GM21717 (cell line): ENCODE measurements at regions not wholly inside any gene's neighbourhood (a gene's known extent, or its start where the extent isn't known, plus 50 kb on each side); places are given as distances from the start of the nearest gene placed in this dataset.
"Not testable (repeated sequence)": the region's sequence is repeated elsewhere in the genome, so short reads cannot be mapped to it uniquely, and the experiment has no call there.

ENCODE experiments used
- ATAC-seq: cut with Tn5 transposase; IDR thresholded peaks from one replicate; pipeline ENCODE4 v1.9.1; 2021; ENCODE audit warnings: mild to moderate bottlenecking, moderate library complexity; ENCODE audit not compliant: unreplicated experiment

DNA sequence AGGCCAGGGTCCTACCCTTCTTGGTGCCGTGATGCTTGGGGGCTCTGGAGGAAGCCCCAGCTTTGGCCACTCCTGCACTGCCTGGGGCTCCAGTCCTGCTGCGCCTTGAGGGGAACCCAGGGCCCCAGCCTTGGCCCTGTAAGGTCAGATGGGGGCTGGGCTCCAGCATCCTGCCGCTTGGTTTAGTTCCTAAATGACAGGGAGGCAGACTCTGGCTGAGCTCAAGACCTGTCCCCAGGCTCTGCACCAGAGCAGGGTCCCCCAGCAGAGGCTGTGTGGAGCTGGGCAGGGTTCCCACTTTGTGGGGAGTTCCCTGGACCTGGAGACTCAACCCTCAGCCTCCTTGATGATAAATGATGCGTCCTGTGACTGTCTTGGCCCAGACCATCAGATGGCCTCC lies 395.4 kb downstream of the TMEM121 start:
- not testable (repeated sequence) for ATAC-seq

DNA sequence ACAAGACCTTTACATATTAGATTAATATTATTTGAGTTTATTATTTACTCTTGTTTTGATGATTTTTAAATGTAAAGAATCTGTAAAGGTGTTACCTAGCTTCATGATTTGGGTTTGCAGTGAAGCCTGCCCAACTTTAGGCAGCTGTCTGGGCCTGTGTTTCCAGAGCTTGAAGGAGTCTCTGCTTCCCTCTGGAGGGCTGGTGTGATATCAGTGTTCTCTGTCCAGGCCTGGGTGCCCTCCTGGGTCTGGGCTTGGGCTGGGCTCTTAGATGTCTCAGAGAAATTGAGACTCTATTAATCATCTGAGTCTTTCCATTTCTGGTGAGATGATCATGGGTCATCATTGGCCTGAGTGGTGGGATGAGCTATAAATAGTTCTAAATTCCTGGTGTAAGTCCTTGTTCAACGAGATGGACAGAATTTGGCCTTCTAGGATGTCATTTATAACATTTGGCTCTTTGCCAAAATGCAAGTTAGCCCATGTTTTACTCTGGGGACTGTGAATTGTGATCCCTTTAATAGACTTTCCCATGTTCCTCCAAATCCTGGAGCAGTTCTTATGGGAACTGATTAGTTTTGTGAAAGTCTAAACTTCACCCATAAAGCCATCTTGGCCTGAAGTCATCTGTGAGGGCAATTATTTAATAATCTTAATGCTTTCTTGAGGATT lies 397.3 kb downstream of the TMEM121 start:
- not testable (repeated sequence) for ATAC-seq

DNA sequence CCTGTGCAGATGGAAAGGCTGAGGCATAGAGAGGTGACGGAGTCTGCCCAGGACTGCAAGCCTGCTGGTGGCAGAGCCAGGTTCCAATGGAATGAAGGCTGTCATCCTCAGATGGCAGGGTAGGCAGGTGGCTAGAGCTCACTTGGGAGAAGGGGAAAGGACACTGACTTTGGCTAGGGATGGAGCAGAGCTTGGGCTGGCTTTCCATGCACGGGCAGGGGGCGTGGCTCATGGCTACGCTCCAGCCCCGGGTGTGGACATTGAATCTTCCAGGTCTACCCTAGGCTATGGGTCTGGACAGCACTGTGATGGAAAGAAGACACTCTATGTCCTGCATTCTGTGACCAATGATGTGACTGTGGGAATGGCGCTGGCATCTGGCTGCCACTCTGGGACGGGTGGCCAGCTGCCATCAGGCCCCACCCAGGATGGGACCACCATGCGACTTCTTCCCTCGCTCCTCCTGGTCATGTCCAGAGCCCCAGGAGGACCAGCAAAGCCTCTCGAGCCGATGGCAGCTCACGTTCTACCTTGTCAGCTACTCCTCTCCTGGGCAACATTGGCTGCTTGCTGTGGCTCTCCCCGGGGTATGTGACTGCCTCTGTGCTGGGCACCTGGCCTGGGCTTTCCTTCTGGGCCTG lies 398.7 kb downstream of the TMEM121 start:
- no peak for ATAC-seq

DNA sequence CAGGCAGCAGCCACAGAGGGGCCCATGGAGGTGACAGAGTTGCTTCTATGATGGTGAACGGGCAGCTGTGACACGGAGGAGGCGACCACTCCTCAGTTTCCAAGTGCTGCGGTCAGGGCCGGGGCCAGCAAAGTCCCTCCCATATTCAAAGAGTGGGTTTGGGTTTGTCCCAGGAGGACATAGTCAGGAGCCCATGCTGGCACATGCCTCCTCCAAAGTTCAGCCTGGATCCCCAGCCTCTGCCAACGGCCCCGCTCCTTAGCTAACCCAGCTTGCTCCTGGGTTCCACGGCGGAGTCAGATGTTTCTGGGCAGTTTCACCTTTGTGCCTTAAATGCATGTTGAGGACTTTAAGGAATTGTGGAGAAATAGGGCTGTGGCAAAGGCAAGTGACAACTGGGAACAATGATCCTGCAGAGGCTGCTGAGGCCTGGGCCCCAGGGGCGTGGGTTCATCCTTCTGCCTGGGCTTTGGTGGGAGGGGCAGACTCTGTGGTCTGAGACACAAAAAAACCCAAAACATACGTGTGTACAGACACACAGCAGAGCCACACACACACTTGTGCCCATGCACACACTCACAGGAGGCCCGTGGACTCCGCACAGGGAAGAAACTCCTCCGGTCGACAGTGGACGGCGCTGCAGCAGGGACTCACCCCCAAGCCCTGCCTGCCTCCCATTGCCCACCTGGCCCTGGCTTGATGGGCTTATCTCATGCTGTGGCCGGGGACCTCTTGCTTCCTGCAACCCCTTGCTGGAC lies 399.4 kb downstream of the TMEM121 start:
- ATAC-seq, result no peak

- ATAC-seq, result no peak
Measured at GRCh38 chr14:105926373-105927095, 400.2 kb downstream of the TMEM121 start.

- ATAC-seq, result no peak
Measured at GRCh38 chr14:105927096-105928060, 401.0 kb downstream of the TMEM121 start.

GRCh38 chr14:105928171-105929111 lies 402.1 kb downstream of the TMEM121 start:
- ATAC-seq, result not testable (repeated sequence)

GRCh38 chr14:105929327-105930081 lies 403.1 kb downstream of the TMEM121 start:
- no peak for ATAC-seq

DNA sequence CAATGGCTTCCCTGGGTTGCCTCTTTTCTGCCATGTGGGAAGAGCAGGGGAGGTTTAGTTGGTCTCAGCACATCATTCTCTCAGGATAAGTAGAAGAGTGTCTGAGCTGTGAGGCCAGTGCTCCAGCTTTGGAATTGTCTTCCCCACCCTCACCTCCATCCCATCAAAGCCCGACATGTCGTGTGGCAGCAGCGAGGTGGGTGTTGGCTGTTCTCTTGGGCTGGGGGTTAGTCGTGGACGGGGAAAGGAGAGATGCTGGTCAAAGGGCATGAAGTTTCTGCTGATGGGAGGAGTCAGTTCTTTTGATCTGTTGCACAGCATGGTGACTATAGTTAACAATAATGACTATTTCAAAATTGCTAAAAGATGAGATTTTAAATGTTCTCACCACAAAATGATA lies 404.2 kb downstream of the TMEM121 start:
- no peak for ATAC-seq

DNA sequence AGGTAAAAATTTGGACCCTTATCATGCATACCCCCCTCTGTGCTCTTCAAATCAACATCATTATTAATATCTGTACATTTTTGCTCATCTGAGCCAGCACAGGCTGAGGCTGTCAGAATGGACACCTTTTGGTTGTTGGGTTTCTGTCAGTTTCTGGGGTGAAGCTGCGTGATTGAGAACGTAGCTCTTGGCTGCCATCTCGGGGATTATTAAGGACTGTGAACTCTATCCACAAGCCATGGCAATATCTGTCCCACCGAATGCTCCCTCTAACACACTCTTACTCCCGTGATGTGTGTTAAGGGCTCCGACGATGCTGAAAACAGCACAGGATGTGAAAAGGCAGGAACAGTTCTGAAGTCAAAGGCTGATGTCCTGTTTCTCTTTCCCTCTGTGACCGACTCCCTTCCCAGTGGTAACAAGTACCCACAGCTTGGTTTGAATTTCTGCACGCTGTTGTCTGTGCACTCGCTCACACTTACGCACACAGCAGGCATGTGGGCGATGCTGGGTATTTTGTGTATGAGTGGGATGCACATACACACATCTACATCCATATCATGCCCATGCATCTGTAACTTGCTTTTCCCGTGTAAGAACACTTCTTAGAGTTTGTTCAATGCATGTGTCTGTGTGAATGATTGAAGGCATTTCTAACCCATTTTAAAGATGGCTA lies 405.6 kb downstream of the TMEM121 start:
- ATAC-seq, result no peak

- ATAC-seq, result no peak
Measured at GRCh38 chr14:105933238-105933637, 406.9 kb downstream of the TMEM121 start.

DNA sequence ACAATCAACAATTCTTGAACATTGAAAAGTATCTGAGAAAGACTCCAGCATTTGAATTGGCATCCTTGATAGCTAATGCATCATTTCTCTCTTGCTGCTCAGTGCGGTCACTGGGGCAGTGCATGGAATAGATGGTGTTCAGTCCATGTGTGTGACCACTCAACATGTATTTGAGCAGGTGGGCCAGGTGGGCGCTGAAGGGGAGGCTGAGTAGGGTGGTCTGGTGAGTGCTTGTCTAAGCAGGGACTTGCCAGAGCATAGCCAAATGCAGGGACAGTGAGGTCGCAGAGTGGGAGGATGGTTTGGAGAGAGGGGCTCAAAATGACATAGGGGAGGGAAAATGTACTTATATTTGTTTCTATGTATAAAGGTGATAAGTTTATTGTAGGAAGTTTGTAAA lies 409.0 kb downstream of the TMEM121 start:
- ATAC-seq, result no peak

GRCh38 chr14:105937253-105938054 lies 411.1 kb downstream of the TMEM121 start:
- no peak for ATAC-seq

DNA sequence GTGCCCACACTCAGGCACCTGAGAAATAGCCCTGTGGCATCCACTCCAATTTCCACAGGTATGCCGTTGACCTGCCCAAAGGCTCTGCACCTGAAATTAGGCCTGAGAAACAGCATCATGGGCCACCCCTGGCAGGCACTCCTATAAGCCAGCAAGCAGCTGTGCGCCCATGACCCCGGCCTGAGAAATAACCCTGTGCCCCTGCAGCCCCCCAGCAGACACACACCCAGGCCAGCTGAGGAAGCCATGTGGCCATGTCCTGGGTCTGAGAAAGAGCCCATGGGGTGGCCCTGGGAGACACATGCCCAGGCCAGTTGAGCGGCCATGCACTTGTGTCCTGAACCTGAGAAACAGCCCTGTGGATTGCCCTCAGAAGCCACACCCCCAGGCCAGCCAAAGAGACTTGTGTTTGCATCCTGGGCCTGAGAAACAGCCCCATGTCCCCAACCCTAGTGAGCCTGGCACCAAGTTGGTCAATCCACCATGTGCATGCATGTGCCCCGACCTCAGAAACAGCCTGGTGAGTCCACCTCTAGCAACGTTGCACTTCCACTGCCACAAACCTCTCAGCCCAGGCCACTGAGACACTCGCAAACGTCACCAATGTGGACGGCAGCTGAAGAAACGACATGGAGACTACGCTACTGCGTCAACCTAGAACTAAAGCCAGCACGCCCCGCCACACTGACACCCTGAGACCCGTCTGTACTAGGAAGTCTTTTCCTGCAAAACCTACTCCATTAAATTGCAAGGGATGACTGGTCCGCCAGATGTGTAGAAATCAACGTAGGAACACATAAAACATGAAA lies 411.9 kb downstream of the TMEM121 start:
- ATAC-seq, result no peak

DNA sequence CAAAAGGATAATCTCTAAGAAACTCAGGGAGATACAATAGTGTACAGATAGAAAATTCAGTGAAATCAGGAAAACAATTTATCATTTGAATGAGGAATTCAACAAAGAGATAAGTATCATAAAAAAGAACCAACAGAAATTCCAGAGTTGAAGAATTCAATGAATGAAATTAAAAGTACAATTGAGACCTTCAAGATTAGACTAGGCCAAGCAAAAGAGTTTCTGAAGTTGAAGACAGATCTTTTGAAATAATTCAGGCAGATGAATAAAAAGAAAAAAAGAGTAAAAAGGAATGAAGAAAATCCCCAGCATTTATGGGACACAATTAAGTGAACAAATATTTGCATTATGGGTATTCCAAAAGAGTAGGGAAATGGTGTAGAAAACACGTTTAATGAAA lies 412.6 kb downstream of the TMEM121 start:
- ATAC-seq, result no peak

- no peak for ATAC-seq
Measured at GRCh38 chr14:105939810-105940508, 413.6 kb downstream of the TMEM121 start.
